Urothelium cell line (cell line): ENCODE measurements at regions not wholly inside any gene's neighbourhood (a gene's known extent, or its start where the extent isn't known, plus 50 kb on each side); places are given as distances from the start of the nearest gene placed in this dataset.
A peak's percentile ranks its signal among the peaks of the same experiment; 100 is the strongest.

Source experiments
- DNase-seq: peaks from one replicate; pipeline ENCODE4 v3.0.0; 2011; ENCODE audit warnings: low spot score, mixed read lengths
- FAIRE-seq: peaks from 2 replicates; lab custom pipeline; 2011; peaks lifted over from hg19 to GRCh38; lab: Jason Lieb, UNC

DNA sequence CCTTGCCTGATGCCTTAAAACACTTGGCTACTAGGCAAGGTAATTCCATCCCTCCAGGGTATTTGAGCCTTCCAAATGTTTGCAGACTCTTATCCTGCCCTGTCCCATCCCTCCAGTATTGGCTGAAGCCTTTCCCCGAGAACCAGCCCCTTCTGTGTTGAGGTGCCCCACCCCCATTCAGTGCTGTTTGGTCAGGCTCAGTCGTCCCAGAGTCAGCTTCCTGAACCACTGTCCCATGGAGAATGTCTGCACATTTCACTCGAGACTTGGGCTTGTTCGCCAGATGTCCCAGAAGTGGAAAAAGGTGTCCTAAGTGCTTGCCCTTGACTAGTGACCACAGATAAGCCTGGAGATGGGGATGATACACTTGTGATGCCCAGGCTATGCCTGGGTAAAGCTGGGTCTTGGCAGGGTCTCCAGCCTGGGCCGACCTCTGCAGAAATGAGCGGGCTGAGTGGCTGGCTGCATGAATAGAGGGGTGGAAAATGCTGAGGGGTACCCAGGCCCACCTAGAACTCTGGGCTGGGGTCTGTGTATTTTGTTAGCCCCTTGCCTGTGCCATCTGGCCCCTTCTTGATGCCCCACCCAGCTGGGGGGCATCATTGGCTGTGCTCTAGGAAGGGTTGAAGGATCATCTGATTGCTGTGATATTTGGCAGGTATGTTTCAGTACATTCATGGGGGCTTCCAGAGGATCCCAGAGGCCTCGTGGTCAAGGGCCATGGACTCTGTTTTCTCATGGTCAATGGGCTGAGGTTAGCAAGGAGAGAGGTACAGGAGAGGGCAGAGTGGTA is 178.4 kb downstream of the MACROH2A1 start:
- no peak for DNase-seq
- FAIRE-seq, result no peak

DNA sequence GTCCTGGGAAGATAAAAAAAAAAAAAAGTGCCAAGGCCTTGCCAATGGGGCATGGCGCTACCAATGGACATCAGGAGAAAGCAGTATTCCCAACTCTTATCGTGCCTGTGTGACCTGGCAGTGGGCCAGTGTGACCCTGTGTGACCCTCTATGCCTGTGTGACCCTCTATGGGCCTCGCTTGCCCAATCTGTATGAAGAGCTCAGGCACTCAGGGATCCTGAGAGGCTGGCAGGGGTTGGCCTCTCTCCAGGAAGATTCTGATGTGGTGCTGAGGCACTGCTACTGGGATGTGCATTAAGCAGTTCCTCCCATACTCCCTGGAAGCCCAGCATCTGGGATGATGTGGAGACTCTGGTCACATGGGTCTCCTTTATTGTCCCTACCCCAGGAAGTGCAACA is 179.2 kb downstream of the MACROH2A1 start:
- DNase-seq (no peak), FAIRE-seq (no peak)

DNA sequence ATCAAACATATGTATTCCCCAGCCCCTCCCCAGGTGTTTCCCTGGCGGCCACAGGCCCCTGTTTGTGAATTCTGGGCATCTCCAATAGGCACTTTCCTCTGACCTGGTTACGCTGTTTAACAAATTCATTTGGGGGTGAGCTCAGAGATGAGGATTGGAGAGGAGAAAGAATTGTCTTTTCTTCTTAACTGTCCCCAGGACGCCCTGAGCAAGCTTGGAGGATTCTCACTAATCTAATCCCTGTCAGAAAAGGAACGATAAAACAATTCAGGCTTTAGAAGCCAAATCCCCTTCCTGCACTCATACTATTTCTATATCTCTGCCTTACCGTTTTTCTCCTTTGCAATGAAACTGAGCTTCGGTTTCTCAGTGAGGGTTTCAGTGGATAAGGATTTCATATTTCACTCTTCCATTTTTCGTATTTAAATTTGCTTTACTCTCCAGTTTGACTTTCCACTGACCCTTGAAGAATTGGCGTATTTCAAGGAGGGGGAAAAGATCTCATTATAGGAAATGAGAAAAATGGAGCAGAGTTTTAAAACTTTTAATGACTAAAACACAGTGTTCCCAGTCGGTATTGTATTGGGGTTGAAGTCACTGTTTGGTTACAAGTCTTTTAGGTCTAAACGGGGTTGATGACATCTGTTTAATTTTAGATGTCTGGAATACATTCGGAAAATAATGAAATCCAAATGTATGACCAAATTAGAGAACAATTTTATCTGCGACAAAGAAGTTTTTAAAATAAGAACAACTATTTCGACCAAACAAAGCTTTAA is 180.1 kb downstream of the MACROH2A1 start:
- FAIRE-seq (no peak), DNase-seq (no peak)

DNA sequence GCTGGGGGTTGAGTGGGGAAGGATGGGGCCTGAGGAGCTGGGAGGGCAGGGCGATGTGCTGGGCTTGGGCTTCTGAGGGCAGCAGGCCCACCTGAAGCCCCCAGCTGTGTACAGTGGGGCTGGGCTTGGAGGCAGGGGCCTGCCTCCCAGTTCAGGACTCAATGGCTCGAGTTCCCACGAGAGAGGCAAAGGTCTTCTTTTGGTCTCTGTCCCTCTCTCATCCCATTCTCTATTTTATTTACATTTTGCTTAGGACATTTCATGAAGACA is 180.6 kb downstream of the MACROH2A1 start:
- FAIRE-seq (no peak), DNase-seq (no peak)

DNA sequence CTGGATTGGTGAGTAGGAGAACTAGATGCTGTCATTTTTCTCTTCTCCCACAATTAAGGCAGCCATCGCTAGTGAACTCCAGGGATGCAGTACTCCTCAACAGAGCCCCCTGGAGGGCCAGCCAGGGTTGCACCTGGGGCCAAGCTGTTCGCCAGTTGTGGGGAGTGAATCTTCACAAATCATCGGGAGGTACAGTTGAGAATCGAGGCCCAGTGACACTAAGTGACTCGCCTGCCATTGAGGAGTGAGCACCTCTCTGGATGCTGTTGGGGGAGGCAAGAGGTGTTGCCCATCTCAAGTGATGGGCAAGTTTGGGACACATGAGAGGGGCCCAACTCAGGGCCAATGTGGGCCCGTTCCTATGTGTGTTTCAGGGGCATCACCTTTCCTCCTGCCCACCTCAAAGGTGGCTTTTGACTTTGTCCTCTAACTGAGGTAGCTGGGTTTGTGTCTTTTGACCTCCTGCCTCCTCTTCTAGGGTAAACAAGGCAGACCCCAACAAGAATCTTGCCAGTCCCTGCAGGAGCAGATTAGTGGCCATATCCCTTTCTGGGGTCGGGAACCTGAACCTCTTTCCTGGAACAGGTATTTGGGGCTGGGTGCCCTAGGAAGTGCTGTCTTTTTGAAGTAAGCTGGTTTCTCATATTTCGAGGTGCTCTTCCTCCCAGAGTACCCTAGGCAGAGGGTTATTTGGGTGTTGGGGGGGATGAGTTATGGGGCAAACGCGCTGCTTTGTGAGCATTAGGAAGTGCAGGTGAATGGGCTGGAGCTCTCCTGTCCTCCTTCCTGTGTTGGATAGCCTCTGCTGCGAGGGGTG is 181.2 kb downstream of the MACROH2A1 start:
- no peak for FAIRE-seq
- DNase-seq, result no peak

DNA sequence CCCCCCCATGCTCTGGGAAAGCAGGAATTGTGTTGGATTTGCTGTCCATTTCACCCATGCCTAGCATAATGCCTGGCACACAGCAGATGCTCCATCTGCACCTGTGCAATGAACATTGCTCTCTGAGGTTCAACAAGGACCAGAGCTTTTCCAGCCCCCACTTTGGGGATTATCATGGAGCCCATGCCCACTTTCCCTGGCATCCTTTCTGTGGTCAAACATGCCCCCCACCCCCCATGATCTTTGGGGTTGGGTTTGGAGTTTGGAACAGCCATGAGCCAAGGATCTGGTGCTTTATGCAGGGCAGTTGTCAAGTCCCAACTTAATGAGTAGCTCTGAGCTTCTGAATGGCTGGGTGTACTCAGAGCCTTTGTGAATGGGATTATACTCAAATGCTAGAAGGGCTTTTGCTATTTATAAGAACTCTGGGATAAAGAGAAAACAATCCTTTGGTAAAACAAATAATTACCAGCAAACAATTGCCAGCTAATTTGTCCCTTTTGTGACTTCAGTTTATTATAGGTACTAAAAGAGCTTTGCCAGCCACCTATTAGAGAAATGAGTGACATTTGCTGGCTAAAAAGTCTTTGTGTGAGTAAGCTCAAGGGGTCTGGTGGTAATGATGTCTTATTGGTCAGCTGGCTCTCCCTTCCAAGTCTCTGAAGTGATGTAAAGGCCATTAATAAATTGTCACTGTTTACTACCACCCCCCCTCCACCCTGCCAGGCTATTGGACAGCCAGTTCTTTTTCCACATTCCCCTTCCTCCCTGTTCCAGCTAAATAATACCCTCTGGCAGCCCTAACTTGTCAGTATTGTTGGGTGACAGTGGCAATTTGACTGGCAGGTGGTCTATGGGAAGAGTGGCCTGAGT is 182.3 kb downstream of the MACROH2A1 start:
- DNase-seq (no peak), FAIRE-seq (no peak)

DNA sequence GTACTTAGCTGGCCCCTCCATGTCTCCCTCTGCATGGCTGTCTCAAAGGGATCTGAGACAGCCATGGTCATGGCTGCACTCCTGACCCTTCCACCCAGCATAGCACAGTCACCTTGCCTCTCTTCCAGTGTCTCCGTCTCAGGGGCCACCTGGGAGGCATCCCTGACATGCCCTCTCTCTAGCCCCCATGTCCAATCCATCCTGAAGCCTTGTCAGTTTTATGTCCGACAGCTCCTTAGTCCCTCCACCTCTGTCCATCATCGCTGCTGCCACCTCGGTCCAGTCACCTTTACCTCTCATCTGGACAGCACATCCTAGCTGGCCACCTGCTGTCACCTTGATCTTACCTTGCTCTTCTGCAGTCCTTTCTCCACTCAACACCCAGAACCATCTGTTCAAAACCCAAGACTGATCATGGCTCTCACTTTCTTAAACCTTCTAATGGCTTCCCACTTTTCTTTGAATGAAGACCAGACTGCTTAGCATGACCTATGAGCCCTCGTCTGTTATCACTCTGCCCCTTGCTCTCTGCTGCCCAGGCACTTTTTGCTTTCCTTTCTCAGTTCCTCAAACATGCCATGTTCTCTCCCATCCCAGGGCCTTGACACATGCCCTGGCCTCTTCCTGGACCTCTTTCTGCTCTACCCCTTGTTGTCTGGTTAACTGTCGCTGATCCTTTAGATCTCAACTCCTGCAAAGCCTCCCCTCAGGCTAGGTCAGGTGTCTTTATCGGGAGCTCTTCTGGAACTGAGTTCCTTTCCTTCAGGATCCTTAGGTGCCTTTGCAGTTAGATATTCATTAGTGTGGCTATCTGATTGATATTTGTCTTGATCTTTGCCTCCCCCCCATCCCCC is 181.8 kb upstream of the PITX1 start:
- FAIRE-seq, result no peak
- DNase-seq, result no peak

DNA sequence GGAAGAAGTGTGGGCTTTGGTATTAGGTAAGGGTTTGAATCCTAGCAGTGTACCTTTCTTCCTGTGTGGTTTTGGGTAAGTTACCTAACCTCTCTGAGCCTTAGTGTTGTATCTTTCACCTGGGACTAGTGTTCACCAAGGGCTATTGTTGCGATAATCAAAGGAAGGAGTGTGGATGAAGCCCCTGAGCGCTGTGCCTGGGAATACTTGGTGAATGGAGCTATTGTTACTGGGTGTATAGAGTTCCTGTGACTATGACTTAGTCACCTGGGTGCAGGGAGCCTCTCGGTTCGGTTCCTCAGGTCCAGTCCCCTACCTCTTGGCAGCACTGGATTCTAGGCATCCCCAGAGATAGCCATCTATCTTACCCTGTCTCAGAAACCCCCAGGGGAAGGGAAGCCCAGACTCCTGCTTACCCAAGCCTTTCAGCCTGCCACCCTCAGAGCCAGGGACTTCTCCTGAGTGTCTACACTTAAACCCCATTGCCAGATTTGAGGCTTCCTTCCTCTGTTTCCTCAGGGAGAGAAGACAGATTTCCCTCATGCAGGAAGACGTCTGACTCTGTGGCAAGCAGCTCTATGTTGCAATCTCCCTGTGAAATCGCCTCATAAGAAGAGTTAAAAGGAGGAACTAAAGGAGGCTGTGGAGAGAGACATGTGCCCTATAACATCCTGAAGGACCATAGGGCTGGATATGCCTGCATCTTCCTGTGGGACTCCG is 181.0 kb upstream of the PITX1 start:
- DNase-seq, result no peak
- FAIRE-seq, result no peak

DNA sequence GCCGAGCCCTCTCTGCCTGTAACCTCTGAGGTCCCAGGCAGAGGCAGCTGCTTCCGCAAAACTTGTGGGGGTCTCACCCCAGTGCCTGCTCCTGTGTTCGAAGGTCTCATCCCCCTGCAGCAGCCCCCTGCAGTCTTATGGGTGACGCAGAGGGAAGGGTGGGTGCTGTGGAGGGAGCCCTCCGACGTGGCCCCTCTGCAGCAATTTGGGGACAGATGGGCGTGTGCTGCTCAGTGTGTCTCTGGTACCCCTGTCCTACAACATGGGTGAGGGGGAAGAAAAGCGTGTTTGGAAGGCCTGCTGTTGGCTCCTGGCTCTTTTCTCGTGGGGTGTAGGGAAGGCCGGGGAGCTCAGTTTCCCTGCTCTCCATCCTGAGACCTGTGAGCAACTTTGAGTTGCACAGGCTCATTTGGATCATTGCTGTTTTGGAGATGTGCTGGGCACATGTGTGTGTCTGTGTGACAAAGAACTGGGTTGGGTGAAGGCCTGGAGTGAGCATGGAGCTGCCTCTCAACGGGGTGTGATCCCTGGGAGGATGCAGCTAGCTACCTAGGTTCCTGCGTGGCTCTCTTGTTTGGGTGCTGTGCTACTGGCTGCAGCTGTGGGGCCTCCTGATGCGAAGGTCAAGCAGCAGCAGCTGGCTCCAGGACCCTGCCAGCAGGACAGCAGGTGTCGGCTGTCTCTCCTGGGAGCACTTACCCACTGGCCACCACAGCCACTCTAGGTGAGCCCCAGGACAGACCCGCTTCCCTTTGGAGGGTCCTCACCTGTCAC is 179.6 kb upstream of the PITX1 start:
- DNase-seq (no peak), FAIRE-seq (no peak)

DNA sequence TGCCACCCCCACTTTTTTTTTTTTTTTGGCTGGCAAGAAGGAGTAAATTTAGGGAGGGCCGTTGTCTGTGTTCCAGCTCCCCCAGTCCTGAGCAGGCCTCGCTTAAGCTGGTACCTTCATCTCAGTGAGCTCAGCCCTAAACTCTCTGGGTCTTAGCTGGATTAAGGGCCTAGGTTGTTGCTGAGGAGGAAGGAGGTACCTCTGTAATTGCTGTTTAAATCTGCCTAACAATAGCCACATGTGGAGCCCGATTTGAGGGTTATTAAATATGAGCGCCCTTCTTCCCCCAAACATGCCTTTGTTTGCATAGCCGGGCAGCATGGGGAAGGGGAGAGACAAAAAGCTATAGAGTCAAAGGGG is 179.0 kb upstream of the PITX1 start:
- FAIRE-seq (no peak), DNase-seq (no peak)

DNA sequence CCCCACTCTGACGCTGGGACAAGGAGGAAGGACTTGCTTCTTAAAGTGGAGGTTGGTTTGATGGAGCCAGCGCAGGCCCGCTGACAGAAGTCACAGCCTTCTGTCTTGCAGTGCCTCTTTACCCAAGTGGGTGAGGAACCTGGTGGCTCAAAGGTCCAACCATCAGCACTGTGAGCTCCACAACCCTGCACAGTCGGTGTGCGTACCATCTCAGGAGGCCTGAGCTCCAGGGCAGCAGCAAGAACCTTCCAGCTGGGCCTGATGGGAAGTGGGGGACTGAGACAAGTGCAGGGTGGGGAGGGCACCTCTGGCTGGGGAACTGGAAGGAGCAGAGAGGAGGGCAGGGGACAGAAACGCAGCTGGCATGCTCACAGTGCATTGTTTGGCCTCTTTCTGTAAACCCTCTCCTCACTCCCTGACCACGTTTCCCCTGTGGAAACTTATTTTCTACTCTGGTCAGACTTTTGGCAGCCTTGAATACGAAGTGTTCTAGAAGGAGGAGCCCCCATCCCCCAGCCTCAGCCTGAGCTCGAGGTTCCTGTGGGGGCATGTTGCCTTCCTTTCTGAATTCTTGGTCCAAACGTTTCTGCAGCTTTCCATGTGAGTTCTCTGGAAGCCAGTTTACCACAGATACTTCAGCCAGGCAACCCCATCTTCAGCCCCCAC is 178.5 kb upstream of the PITX1 start:
- DNase-seq, result no peak
- FAIRE-seq, result no peak

DNA sequence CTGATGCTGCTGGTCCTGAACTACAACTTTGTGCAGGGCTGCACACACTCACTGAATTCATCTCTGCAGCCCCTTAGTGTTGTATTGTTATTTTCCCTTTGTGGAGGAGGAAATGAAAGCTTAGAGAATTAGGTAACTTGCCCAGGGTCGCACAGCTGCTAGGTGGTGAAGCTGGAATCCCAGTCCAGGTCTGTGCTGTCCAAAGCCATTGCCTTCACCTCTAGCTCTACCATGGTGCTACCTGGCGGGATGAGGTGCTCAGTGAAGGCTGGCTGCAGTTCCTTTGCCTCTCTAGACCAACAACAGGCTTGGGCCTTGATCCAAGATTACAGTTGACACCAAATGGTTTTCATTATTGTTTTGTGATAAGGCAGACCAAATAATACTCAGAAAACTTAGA is 177.8 kb upstream of the PITX1 start:
- FAIRE-seq, result no peak
- DNase-seq, result no peak

DNA sequence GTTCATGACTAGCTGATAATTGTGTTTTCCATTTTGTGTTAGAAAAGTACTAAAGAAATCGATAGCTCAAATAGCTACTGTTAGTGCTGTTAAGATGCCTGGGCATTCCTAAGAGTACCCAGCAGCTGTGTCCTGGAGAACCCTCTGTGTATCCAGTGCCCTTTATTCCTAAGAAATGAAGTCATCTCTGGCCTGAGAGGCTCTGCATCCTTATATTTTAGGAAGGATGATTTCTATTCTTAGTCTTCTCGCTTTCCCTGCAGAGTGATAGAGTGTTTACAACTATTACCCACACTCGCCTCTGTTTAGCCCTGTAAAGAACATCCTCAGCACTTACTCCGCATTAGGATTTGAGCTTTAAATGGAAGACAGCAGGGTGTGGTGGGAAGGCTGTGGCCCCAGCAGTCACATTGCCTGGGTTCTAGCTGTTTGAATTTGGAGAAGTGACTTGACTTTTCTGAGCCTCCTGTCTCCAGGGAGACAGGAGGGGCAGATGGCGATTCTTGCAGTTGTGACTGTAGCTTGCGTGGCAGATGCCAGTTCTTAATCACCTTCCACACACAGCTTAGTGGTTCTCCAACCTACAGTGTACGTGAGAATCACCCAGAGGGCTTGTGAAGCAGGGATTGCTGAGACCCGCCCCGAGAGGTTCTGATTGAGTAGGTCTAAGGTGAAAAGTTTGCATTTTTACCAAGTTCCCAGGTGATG is 177.2 kb upstream of the PITX1 start:
- no peak for FAIRE-seq
- no peak for DNase-seq

DNA sequence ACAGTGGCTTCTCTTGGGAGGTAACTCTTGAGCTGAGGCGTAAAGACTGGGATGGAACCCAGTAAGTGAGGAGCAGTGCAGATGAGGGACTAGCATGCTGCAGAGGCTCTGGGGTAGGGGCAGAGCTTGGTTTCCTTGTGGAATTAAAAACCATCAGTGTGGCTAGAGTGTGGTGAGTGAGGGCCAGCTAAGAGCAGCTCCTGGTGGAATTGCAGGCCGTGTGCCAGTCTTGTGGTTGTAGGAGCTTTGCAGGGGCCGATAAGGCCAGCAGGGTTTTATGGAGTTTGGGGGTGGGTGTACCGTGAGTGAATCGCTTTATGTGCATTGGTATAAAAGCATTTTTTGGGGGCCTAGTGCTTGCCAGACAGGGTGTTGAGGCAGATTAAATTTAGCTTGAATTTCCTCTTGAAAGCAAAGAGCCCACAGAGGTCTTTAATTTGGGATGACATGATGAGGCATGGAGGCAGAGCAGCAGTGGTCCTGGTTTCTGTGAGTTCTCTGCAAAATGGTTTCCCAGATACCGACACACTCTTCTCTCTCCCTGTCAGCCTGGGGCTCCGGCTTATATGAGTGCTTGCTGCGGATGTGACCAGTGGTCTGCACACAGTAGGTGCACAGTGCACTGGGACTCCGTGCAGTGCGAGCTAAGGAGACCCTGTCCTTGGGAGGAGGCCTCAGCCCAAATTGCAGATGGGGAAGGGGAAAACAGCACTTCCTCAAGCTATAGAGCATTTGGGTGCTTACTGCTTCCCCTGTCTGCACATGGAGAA is 176.4 kb upstream of the PITX1 start:
- no peak for FAIRE-seq
- DNase-seq, result no peak

DNA sequence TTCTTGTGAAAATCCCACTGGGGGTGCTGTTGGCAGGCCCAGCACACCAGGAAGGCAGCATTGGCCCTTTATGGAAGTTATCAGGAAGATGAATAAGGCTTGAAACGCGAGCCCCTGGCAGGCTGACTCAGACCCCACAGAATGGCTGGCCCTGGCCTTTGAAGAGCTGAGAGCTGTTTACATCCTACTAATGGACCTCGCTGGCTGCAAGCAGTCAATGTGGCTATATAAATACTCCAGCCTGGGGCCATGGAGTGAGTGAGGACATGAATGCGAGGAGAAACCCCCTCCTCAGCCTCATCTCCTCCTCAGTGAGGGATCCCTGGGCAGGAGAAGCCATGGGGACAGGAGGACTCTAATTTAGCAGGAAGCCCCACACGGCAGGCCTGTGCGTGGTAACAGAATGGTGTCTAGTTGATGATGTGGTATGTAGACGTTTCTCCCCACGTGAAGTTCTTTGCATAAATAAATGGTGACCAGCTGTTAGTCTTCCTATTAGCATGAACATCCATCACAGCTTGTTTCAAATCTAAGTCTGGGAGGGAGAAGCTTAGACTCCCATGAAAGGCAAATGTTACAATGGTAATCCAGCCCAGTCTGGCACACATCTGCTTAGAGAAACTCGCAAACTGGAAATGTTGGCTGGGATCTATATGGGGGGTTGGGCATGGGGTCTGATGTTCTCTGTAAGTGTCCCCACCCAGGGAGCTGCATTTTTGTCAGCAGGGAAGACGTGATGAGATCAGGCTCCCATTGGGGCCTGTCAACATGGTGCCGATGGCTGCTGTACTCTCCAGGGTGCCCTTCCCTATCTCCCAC is 175.1 kb upstream of the PITX1 start:
- peak; percentile 67 for DNase-seq
- no peak for FAIRE-seq

DNA sequence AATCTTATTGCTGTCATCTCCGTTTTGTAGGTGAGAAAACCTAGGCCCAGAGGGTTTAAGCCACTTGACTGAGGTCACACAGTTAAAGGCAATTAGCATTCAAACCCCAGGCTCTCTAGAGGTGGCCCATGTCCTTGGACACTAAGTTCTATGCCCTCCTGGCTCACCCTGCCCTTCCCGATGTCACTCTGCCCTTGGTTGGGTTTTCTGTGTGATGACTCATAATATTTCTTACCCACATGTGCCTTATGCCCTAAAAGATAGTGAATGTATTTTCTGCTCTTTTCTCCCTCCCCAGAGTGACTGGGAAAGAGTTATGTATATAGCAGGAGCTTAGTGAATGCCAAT is 174.5 kb upstream of the PITX1 start:
- no peak for FAIRE-seq

More for the DNA sequence above, 174.5 kb upstream of the PITX1 start:
- no peak for DNase-seq
